HG03103 (cell line): ENCODE measurements at regions not wholly inside any gene's neighbourhood (a gene's known extent, or its start where the extent isn't known, plus 50 kb on each side); places are given as distances from the start of the nearest gene placed in this dataset.
"Not testable (repeated sequence)": the region's sequence is repeated elsewhere in the genome, so short reads cannot be mapped to it uniquely, and the experiment has no call there.

Experiments used
- ATAC-seq: cut with Tn5 transposase; IDR thresholded peaks from one replicate; pipeline ENCODE4 v1.9.1; 2021; ENCODE audit warnings: low read depth; ENCODE audit not compliant: unreplicated experiment

DNA sequence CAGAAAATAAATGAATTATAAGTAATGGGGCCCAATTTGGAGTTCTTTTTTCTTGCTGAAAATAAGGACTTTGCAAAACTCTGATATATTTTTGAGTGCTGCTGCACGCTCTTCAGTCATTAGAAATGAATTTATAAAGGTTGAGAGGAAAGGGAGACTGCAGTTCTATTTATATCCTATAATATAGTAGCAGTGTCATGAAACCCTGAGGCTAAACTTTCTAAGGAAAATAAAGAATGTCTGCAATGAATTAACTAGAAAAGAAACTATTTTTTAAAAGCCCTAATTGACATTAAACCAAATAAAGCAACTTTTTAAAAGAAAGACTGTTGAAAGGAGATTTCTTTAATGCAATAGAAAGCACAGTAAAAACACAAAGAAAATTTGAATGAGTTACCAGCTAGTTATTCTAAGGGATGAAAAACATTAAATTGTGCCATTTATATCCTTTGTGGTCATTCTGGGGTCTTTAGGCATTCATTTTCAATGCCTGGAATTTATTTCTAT is 1072.8 kb upstream of the TMEFF2 start:
- ATAC-seq, result no peak

GRCh38 chr2:193253014-193253530 is 1058.3 kb upstream of the TMEFF2 start:
- no peak for ATAC-seq

- no peak for ATAC-seq
These were observed 1057.2 kb upstream of the TMEFF2 start for GRCh38 chr2:193251909-193252308.

DNA sequence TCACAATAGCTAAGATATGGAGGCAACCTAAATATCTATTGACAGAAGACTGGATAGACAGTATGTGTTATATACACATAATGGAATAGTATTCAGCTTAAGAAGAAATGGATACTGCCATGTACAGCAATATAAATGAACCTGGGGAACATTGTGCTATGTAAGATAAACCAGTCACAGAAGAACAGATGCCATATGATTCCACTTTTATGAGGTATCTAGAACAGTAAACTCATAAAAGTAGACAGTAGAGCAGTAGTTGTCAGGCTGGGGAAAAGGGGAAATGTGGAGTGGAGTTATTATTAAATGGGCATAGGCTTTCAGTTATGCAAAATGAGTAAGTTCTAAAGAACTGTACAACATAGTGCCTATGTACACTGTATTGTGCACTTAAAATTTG is 1055.7 kb upstream of the TMEFF2 start:
- no peak for ATAC-seq

GRCh38 chr2:193240752-193241151 is 1046.0 kb upstream of the TMEFF2 start:
- peak; percentile 63 for ATAC-seq

GRCh38 chr2:193231634-193232033 is 1036.9 kb upstream of the TMEFF2 start:
- ATAC-seq, result no peak

- no peak for ATAC-seq
These were observed 1033.5 kb upstream of the TMEFF2 start for GRCh38 chr2:193228276-193228675.

DNA sequence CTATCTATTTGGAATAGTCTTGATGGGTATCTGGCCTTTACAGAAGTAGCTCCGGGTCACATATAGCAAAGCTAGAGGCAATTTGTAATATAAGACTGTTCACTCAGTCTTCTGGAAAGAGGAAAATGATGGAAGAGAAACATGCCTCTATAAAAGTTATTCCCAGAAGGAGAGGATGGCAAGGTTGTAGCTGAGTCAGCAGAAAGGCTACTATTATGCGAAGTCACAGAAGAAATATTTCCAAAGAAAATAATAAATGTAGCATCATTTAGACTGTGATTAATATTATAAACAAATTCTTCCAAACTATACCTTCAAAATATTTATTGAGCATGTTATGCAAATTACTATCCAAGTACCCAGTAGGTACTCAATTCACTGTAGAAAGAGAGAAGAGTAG is 1027.7 kb upstream of the TMEFF2 start:
- ATAC-seq, result no peak

GRCh38 chr2:193219413-193219812 is 1024.7 kb upstream of the TMEFF2 start:
- no peak for ATAC-seq

DNA sequence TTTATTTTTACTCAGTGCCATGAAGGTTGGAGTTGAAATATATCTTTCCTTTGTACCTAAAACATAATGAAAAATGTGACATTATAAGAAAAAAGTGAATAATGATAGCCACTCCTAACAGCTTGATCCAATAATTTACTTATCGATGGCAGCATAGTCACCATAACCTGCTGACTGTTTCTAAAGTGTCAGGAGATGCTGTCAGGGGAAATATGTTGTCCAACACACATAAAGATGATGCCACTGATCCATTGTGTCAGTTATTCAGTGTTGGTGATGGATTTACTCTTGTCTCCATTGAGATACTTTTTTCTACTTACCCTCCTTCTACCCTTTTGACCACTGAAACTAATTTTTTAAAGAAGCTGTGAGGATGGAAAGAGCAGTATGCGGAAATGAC is 1006.9 kb upstream of the TMEFF2 start:
- ATAC-seq, result no peak

- ATAC-seq, result no peak
These were observed 1004.6 kb upstream of the TMEFF2 start for GRCh38 chr2:193199322-193199721.

GRCh38 chr2:193187816-193188215 is 993.1 kb upstream of the TMEFF2 start:
- peak; percentile 70 for ATAC-seq

DNA sequence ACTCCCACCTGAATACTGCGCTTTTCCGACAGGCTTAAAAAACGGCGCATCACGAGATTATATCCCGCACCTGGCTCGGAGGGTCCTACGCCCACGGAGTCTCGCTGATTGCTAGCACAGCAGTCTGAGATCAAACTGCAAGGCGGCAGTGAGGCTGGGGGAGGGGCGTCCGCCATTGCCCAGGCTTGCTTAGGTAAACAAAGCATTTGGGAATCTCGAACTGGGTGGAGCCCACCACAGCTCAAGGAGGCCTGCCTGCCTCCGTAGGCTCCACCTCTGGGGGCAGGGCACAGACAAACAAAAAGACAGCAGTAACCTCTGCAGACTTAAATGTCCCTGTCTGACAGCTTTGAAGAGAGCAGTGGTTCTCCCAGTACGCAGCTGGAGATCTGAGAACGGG is 976.2 kb upstream of the TMEFF2 start:
- not testable (repeated sequence) for ATAC-seq

GRCh38 chr2:193156480-193156879 is 961.7 kb upstream of the TMEFF2 start:
- ATAC-seq, result no peak

- no peak for ATAC-seq
These were observed 959.3 kb upstream of the TMEFF2 start for GRCh38 chr2:193154076-193154475.

GRCh38 chr2:193153576-193153975 is 958.8 kb upstream of the TMEFF2 start:
- no peak for ATAC-seq

DNA sequence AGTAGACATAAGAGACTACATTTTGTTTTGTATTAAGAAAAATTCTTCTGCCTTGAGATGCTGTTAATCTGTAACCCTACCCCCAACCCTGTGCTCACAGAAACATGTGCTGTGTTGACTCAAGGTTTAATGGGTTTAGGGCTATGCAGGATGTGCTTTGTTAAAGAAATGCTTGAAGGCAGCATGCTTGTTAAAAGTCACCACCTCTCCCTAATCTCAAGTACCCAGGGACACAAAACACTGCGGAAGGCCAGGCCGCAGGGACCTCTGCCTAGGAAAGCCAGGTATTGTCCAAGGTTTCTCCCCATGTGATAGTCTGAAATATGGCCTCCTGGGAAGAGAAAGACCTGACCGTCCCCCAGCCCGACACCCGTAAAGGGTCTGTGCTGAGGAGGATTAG is 947.7 kb upstream of the TMEFF2 start:
- ATAC-seq, result not testable (repeated sequence)

- no peak for ATAC-seq
These were observed 947.3 kb upstream of the TMEFF2 start for GRCh38 chr2:193141998-193142397.

- ATAC-seq, result not testable (repeated sequence)
These were observed 946.2 kb upstream of the TMEFF2 start for GRCh38 chr2:193140895-193141294.

DNA sequence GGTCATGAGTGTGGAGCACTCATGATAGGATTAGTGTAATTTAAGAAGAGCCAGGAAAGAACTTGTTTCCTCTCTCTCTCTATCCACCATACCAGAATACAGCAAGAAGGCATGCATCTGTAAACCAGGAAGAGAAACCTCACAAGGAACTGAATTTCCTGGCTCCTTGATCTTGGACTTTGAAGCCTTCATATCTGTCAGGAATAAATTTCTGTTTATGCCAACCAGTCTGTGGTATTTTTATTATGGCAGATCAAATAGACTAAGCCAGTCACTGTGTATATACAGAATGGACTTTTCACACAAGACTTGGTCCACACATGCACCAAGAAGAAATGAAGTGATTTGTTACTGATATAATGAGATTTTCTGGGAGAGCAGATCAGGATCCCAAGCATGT is 930.1 kb upstream of the TMEFF2 start:
- no peak for ATAC-seq

DNA sequence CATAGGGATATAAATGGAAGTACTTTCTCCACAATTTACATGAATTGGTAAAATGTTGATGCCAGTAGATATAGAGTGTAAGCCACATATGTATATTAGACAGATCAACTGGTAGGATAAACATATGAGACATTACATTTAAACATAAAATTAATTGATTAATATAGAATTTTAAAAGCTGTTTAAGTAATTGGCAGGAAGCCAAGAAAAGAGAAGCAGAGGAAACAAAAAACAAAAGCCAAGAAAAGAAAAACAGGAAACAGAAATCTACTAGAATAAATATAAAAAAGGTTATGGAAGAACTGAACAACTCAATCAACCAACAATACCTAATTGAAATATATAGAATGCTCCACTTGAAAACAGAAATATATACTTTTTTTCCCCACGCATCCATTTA is 920.1 kb upstream of the TMEFF2 start:
- no peak for ATAC-seq

- no peak for ATAC-seq
These were observed 918.3 kb upstream of the TMEFF2 start for GRCh38 chr2:193112986-193113385.

- no peak for ATAC-seq
These were observed 908.3 kb upstream of the TMEFF2 start for GRCh38 chr2:193103064-193103463.
